Body of pancreas (tissue), 4 donors: ENCODE measurements at regions not wholly inside any gene's neighbourhood (a gene's known extent, or its start where the extent isn't known, plus 50 kb on each side); places are given as distances from the start of the nearest gene placed in this dataset.
"Not testable (repeated sequence)": the region's sequence is repeated elsewhere in the genome, so short reads cannot be mapped to it uniquely, and the experiment has no call there.

Experiments
- ATAC-seq: fragments of 150-250 bp; one replicate; pipeline ENCODE4 v1.9.1; 2016
- DNase-seq, 4 donors: peaks; one replicate each; pipeline ENCODE4 v3.0.0-alpha.2; 2019
- H3K27ac ChIP-seq, 4 donors: fragments of 200-600 bp; sonication (generic); 1 replicate in 3 of 4; 2 replicates in 1 of 4; pipeline versions ENCODE4 v1.5.1 to v1.6.1; 2016 to 2019; ENCODE audit warnings: mild to moderate bottlenecking in 1 of 4, mixed read lengths in 1 of 4, moderate library complexity in 1 of 4
- H3K27me3 ChIP-seq, 2 donors: fragments of 200-600 bp; sonication (generic); one replicate each; pipeline ENCODE4 v1.6.0; 2016; ENCODE audit warnings: mild to moderate bottlenecking in 1 of 2
- H3K36me3 ChIP-seq, 2 donors: fragments of 200-600 bp; sonication (generic); replicated peaks in 1 of 2; 2 replicates each; pipeline ENCODE4 v1.5.1; 2016; ENCODE audit warnings: low read depth in 2 of 2; ENCODE audit not compliant: insufficient read depth in 1 of 2
- H3K4me1 ChIP-seq: fragments of 200-600 bp; sonication (generic); one replicate; pipeline ENCODE4 v1.6.0; 2016
- H3K4me3 ChIP-seq, 2 donors: fragments of 200-600 bp; sonication (generic); 1 replicate in 1 of 2; 2 replicates in 1 of 2; pipeline ENCODE4 v1.5.1; 2016 to 2019
- H3K9me3 ChIP-seq, 3 donors: fragments of 200-600 bp; sonication (generic); 1 replicate in 2 of 3; 2 replicates in 1 of 3; pipeline ENCODE4 v1.5.1; 2016
- CTCF ChIP-seq, 7 experiments: fragments of 450-650 bp in 4 of 7; fragments of 200-600 bp in 3 of 7; sonication (generic) in 3 of 7; IDR thresholded peaks; one replicate each; pipeline ENCODE4 v1.5.1; 2016 to 2019; ENCODE audit warnings: antibody characterized with exemption in 7 of 7
- POLR2A ChIP-seq, 3 donors: fragments of 450-650 bp; IDR thresholded peaks; one replicate each; pipeline ENCODE4 v1.6.1; 2016; ENCODE audit warnings: antibody characterized with exemption in 3 of 3, mild to moderate bottlenecking in 2 of 3
- WGBS, 2 donors: methylation state at CpG; one replicate each; pipeline ENCODE4 v1.1.5; 2017; 5-methylcytosine and 5-hydroxymethylcytosine counted together
- intact Hi-C: fragments of 100-400 bp; cut with DNase I; formaldehyde crosslinking; loops from one replicate; pipeline ENCODE4 v1.15.1; 2023

- Histone ChIP-seq H3K27me3 (no peaks in the 10 kb centered on the region), H3K27ac (no peak overlapping the region), H3K4me3 (no peak overlapping the region), H3K4me1 (no peaks in the 10 kb centered on the region), H3K36me3 (no peaks in the 10 kb centered on the region), H3K9me3 (no peaks in the 10 kb centered on the region)
- DNase-seq: no peak
- TF ChIP-seq CTCF (IDR thresholded peaks at IDR 0.05) (no peak), POLR2A (IDR thresholded peaks at IDR 0.05) (no peak)
- no peak for ATAC-seq
- intact Hi-C loops: no loop called here
Measured at GRCh38 chr1:101371259-101371658, 134.4 kb downstream of the S1PR1 start.

- Histone ChIP-seq H3K27ac (no peak overlapping the region), H3K9me3 (no peaks in the 10 kb centered on the region), H3K4me3 (no peak overlapping the region), H3K4me1 (no peaks in the 10 kb centered on the region), H3K36me3 (no peaks in the 10 kb centered on the region), H3K27me3 (no peaks in the 10 kb centered on the region)
- DNase-seq: no peak
- no peak for TF ChIP-seq CTCF (IDR thresholded peaks at IDR 0.05)
- TF ChIP-seq POLR2A (IDR thresholded peaks at IDR 0.05): no peak
- intact Hi-C loops: no loop called here
- ATAC-seq: no peak
Measured at GRCh38 chr1:101373570-101373969, 136.8 kb downstream of the S1PR1 start.

- DNase-seq, intact Hi-C loops: not testable (repeated sequence)
- 48% methylated on average over 3 of the region's 3 CpGs for WGBS, 2 donors
Measured at GRCh38 chr1:101375448-101375847, 138.6 kb downstream of the S1PR1 start.

GRCh38 chr1:101376121-101377083 is 139.6 kb downstream of the S1PR1 start:
- intact Hi-C loops: no loop called here
- TF ChIP-seq CTCF (IDR thresholded peaks at IDR 0.05) (no peak), POLR2A (IDR thresholded peaks at IDR 0.05) (no peak)

More at GRCh38 chr1:101375448-101375847, 138.6 kb downstream of the S1PR1 start:
- H3K36me3 ChIP-seq, H3K4me3 ChIP-seq, H3K9me3 ChIP-seq, H3K4me1 ChIP-seq, H3K27ac ChIP-seq, ATAC-seq, H3K27me3 ChIP-seq: not testable (repeated sequence)

GRCh38 chr1:101377084-101377835 is 140.4 kb downstream of the S1PR1 start:
- intact Hi-C loops: no loop called here
- Histone ChIP-seq H3K27ac (no peak overlapping the region), H3K4me3 (no peak overlapping the region), H3K27me3 (no peaks in the 10 kb centered on the region), H3K9me3 (no peaks in the 10 kb centered on the region), H3K4me1 (no peaks in the 10 kb centered on the region), H3K36me3 (no peaks in the 10 kb centered on the region)
- no peak for TF ChIP-seq CTCF (IDR thresholded peaks at IDR 0.05)
- no peak for TF ChIP-seq POLR2A (IDR thresholded peaks at IDR 0.05)
- WGBS, 2 donors: 52 to 62% methylated on average over 4 of the region's 4 CpGs
- no peak for ATAC-seq
- DNase-seq: no peak

More at GRCh38 chr1:101376121-101377083, 139.6 kb downstream of the S1PR1 start:
- H3K4me3 ChIP-seq: no peak overlapping the region
- DNase-seq (no peak), ATAC-seq (no peak)
- no peaks in the 10 kb centered on the region for H3K4me1 ChIP-seq
- WGBS, 2 donors: 47 to 56% methylated on average over 8 of the region's 8 CpGs
- H3K9me3 ChIP-seq: no peaks in the 10 kb centered on the region
- no peaks in the 10 kb centered on the region for H3K27me3 ChIP-seq
- H3K36me3 ChIP-seq: no peaks in the 10 kb centered on the region
- no peak overlapping the region for H3K27ac ChIP-seq
